ENCODE measurements at regions not wholly inside any gene's neighbourhood (a gene's known extent, or its start where the extent isn't known, plus 50 kb on each side); places are given as distances from the start of the nearest gene placed in this dataset.

GRCh38 chr1:70553567-70553956 lies 142.5 kb downstream of the CTH start:
- Histone ChIP-seq H3K27ac (no peak overlapping the region), H3K36me3 (replicated peaks; ENCODE audit: insufficient read depth, low read depth) (no peaks in the 10 kb centered on the region), H3K4me2 (no peak overlapping the region), H3K9me3 (ENCODE audit: low read depth) (no peaks in the 10 kb centered on the region), H3K27me3 (no peaks in the 10 kb centered on the region), H3K4me3 (no peak overlapping the region), H4K20me1 (ENCODE audit: insufficient read depth, poor library complexity, severe bottlenecking) (no peaks in the 10 kb centered on the region), H2AFZ (no peak overlapping the region), H3K9me2 (replicated peaks; ENCODE audit: insufficient read depth) (no peaks in the 10 kb centered on the region), H3K4me1 (ENCODE audit: insufficient read depth) (no peaks in the 10 kb centered on the region), H3K79me2 (no peaks in the 10 kb centered on the region)
- TF ChIP-seq EZH2 (IDR thresholded peaks at IDR 0.05; ENCODE audit: borderline replicate concordance) (no peak), CTCF (IDR thresholded peaks at IDR 0.05; ENCODE audit: poor library complexity) (no peak), EZH2phosphoT487 (IDR thresholded peaks at IDR 0.05; ENCODE audit: low read depth, severe bottlenecking, unreplicated experiment) (no peak)
- DNase-seq (ENCODE audit: low spot score), result no peak
- WGBS (ENCODE audit: low lambda C conversion rate, missing lambda C conversion rate), result 92% methylated on average over 1 of the region's 1 CpG

GRCh38 chr1:70554341-70554740 lies 143.3 kb downstream of the CTH start:
- Histone ChIP-seq H2AFZ (no peak overlapping the region), H3K79me2 (no peaks in the 10 kb centered on the region), H3K9me3 (ENCODE audit: low read depth) (no peaks in the 10 kb centered on the region), H3K4me3 (no peak overlapping the region), H3K27me3 (no peaks in the 10 kb centered on the region), H3K9me2 (replicated peaks; ENCODE audit: insufficient read depth) (no peaks in the 10 kb centered on the region), H3K4me1 (ENCODE audit: insufficient read depth) (no peaks in the 10 kb centered on the region), H3K4me2 (no peak overlapping the region), H3K36me3 (replicated peaks; ENCODE audit: insufficient read depth, low read depth) (no peaks in the 10 kb centered on the region), H4K20me1 (ENCODE audit: insufficient read depth, poor library complexity, severe bottlenecking) (no peaks in the 10 kb centered on the region), H3K27ac (no peak overlapping the region)
- TF ChIP-seq EZH2phosphoT487 (IDR thresholded peaks at IDR 0.05; ENCODE audit: low read depth, severe bottlenecking, unreplicated experiment), result no peak
- no peak for TF ChIP-seq CTCF (IDR thresholded peaks at IDR 0.05; ENCODE audit: poor library complexity)
- no peak for TF ChIP-seq EZH2 (IDR thresholded peaks at IDR 0.05; ENCODE audit: borderline replicate concordance)
- 81% methylated on average over 2 of the region's 2 CpGs for WGBS (ENCODE audit: low lambda C conversion rate, missing lambda C conversion rate)
- DNase-seq (ENCODE audit: low spot score), result no peak

- no peak overlapping the region for H3K4me2 ChIP-seq
- H3K4me3 ChIP-seq, result no peak overlapping the region
- no peak overlapping the region for H3K27ac ChIP-seq
- H3K9me2 ChIP-seq (replicated peaks; ENCODE audit: insufficient read depth), result no peaks in the 10 kb centered on the region
- no peaks in the 10 kb centered on the region for H4K20me1 ChIP-seq (ENCODE audit: insufficient read depth, poor library complexity, severe bottlenecking)
- H3K9me3 ChIP-seq (ENCODE audit: low read depth), result no peaks in the 10 kb centered on the region
- H3K79me2 ChIP-seq, result no peaks in the 10 kb centered on the region
- H3K4me1 ChIP-seq (ENCODE audit: insufficient read depth), result no peaks in the 10 kb centered on the region
- no peak overlapping the region for H2AFZ ChIP-seq
- TF ChIP-seq EZH2phosphoT487 (IDR thresholded peaks at IDR 0.05; ENCODE audit: low read depth, severe bottlenecking, unreplicated experiment), result no peak
- TF ChIP-seq EZH2 (IDR thresholded peaks at IDR 0.05; ENCODE audit: borderline replicate concordance), result no peak
- no peak for TF ChIP-seq CTCF (IDR thresholded peaks at IDR 0.05; ENCODE audit: poor library complexity)
- WGBS (ENCODE audit: low lambda C conversion rate, missing lambda C conversion rate), result 88% methylated on average over 2 of the region's 2 CpGs
- H3K27me3 ChIP-seq, result no peaks in the 10 kb centered on the region
- no peak for DNase-seq (ENCODE audit: low spot score)
- H3K36me3 ChIP-seq (replicated peaks; ENCODE audit: insufficient read depth, low read depth), result no peaks in the 10 kb centered on the region
Observed at GRCh38 chr1:70556541-70556940, 145.5 kb downstream of the CTH start.

- Histone ChIP-seq H3K4me1 (ENCODE audit: insufficient read depth) (no peaks in the 10 kb centered on the region), H3K9me2 (replicated peaks; ENCODE audit: insufficient read depth) (no peaks in the 10 kb centered on the region), H3K4me3 (no peak overlapping the region), H3K79me2 (no peaks in the 10 kb centered on the region), H3K27ac (no peak overlapping the region), H3K4me2 (no peak overlapping the region), H3K36me3 (replicated peaks; ENCODE audit: insufficient read depth, low read depth) (no peaks in the 10 kb centered on the region), H4K20me1 (ENCODE audit: insufficient read depth, poor library complexity, severe bottlenecking) (no peaks in the 10 kb centered on the region), H2AFZ (no peak overlapping the region), H3K27me3 (peaks cover 3% of the 10 kb centered on the region), H3K9me3 (ENCODE audit: low read depth) (no peaks in the 10 kb centered on the region)
- WGBS (ENCODE audit: low lambda C conversion rate, missing lambda C conversion rate), result 90% methylated on average over 5 of the region's 5 CpGs
- no peak for DNase-seq (ENCODE audit: low spot score)
- no peak for TF ChIP-seq EZH2 (IDR thresholded peaks at IDR 0.05; ENCODE audit: borderline replicate concordance)
- no peak for TF ChIP-seq CTCF (IDR thresholded peaks at IDR 0.05; ENCODE audit: poor library complexity)
- no peak for TF ChIP-seq EZH2phosphoT487 (IDR thresholded peaks at IDR 0.05; ENCODE audit: low read depth, severe bottlenecking, unreplicated experiment)
Observed at GRCh38 chr1:70567167-70567566, 156.1 kb downstream of the CTH start.
